ENCODE measurements at regions not wholly inside any gene's neighbourhood (a gene's known extent, or its start where the extent isn't known, plus 50 kb on each side); places are given as distances from the start of the nearest gene placed in this dataset.

DNA sequence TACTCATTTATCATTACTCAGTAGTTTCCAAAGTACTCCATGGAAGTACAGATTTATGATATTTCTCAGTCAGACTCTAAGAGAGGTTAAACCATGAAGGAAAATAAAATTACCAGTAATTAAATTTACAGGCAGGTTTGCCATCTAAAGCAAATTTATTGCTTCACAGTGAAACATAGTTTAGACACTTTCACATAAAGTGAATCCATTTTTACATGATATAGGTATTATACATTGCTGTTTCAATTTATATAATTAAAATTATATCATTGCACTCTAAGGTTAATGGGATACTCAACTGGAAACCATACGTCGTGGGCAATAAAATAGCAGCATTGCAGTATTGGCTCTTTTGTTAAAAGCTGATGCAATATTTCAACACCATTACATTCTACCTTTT lies 202.8 kb downstream of the SLIT2 start:
- TF ChIP-seq FOS (IDR thresholded peaks at IDR 0.05; ENCODE audit: low read depth, low read length) = no peak
- no peak for TF ChIP-seq CEBPB (IDR thresholded peaks at IDR 0.05; ENCODE audit: low read depth, low read length)
- TF ChIP-seq POLR2A (IDR thresholded peaks at IDR 0.05; ENCODE audit: low read depth, low read length) = no peak
- no peak for TF ChIP-seq RCOR1 (IDR thresholded peaks at IDR 0.05; ENCODE audit: insufficient replicate concordance, low read length)
- TF ChIP-seq BHLHE40 (IDR thresholded peaks at IDR 0.05; ENCODE audit: low read depth, low read length) = no peak
- TF ChIP-seq CHD1 (IDR thresholded peaks at IDR 0.05; ENCODE audit: low read depth, low read length) = no peak
- no peak for TF ChIP-seq MAZ (IDR thresholded peaks at IDR 0.05; ENCODE audit: borderline replicate concordance, low read depth, low read length)
- no peak for TF ChIP-seq SMC3 (IDR thresholded peaks at IDR 0.05; ENCODE audit: low read depth, low read length)
- TF ChIP-seq RFX5 (IDR thresholded peaks at IDR 0.05; ENCODE audit: low read depth, low read length) = no peak
- TF ChIP-seq MXI1 (IDR thresholded peaks at IDR 0.05; ENCODE audit: borderline replicate concordance, low read depth, low read length) = no peak
- TF ChIP-seq NFE2L2 (IDR thresholded peaks at IDR 0.05; ENCODE audit: low read depth, low read length) = no peak
- TF ChIP-seq, protein P1, sequence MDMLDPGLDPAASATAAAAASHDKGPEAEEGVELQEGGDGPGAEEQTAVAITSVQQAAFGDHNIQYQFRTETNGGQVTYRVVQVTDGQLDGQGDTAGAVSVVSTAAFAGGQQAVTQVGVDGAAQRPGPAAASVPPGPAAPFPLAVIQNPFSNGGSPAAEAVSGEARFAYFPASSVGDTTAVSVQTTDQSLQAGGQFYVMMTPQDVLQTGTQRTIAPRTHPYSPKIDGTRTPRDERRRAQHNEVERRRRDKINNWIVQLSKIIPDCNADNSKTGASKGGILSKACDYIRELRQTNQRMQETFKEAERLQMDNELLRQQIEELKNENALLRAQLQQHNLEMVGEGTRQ (IDR thresholded peaks at IDR 0.05; ENCODE audit: low read depth, low read length) = no peak
- TF ChIP-seq, protein P2, sequence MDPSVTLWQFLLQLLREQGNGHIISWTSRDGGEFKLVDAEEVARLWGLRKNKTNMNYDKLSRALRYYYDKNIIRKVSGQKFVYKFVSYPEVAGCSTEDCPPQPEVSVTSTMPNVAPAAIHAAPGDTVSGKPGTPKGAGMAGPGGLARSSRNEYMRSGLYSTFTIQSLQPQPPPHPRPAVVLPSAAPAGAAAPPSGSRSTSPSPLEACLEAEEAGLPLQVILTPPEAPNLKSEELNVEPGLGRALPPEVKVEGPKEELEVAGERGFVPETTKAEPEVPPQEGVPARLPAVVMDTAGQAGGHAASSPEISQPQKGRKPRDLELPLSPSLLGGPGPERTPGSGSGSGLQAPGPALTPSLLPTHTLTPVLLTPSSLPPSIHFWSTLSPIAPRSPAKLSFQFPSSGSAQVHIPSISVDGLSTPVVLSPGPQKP (IDR thresholded peaks at IDR 0.05; ENCODE audit: borderline replicate concordance, low read depth, low read length) = no peak
- no peak for TF ChIP-seq MAFK (IDR thresholded peaks at IDR 0.05; ENCODE audit: low read depth, low read length)
- TF ChIP-seq, protein P3, sequence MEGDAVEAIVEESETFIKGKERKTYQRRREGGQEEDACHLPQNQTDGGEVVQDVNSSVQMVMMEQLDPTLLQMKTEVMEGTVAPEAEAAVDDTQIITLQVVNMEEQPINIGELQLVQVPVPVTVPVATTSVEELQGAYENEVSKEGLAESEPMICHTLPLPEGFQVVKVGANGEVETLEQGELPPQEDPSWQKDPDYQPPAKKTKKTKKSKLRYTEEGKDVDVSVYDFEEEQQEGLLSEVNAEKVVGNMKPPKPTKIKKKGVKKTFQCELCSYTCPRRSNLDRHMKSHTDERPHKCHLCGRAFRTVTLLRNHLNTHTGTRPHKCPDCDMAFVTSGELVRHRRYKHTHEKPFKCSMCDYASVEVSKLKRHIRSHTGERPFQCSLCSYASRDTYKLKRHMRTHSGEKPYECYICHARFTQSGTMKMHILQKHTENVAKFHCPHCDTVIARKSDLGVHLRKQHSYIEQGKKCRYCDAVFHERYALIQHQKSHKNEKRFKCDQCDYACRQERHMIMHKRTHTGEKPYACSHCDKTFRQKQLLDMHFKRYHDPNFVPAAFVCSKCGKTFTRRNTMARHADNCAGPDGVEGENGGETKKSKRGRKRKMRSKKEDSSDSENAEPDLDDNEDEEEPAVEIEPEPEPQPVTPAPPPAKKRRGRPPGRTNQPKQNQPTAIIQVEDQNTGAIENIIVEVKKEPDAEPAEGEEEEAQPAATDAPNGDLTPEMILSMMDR (conservative IDR thresholded peaks at IDR 0.05; ENCODE audit: low read depth, low read length) = no peak
- Histone ChIP-seq H4K8ac (ENCODE audit: low read depth in 2 of 2, low read length in 2 of 2) (no peak overlapping the region), H2AFZ (replicated peaks; ENCODE audit: low read length, poor library complexity) (no peak overlapping the region), H2BK120ac (ENCODE audit: low read depth, low read length) (no peak overlapping the region), H3K4me2 (ENCODE audit: low read depth, low read length) (no peak overlapping the region), H4K91ac (ENCODE audit: insufficient read depth, low read depth, low read length) (no peak overlapping the region), H3K36me3 (ENCODE audit: control insufficient read depth, insufficient read depth, low read length) (no peaks in the 10 kb centered on the region), H3K14ac (replicated peaks; ENCODE audit: low read depth, low read length) (no peak overlapping the region), H3K79me1 (ENCODE audit: low read depth in 1 of 2, low read length in 2 of 2) (no peaks in the 10 kb centered on the region), H4K20me1 (ENCODE audit: insufficient read depth, low read length) (no peaks in the 10 kb centered on the region), H3K9ac (ENCODE audit: low read depth, low read length) (no peak overlapping the region), H2BK20ac (ENCODE audit: low read depth, low read length) (no peak overlapping the region), H3K4me1 (ENCODE audit: control insufficient read depth, insufficient read depth, low read length) (no peaks in the 10 kb centered on the region), H3K23ac (ENCODE audit: low read depth, low read length) (no peak overlapping the region), H2BK15ac (ENCODE audit: low read depth, low read length) (no peak overlapping the region), H3K18ac (ENCODE audit: low read depth, low read length) (no peak overlapping the region), H2BK5ac (ENCODE audit: low read depth, low read length, poor library complexity, severe bottlenecking) (no peak overlapping the region), H4K5ac (ENCODE audit: low read depth, low read length) (no peak overlapping the region), H3K4me3 (ENCODE audit: insufficient read depth, low read depth, low read length) (no peak overlapping the region), H2AK5ac (ENCODE audit: low read depth, low read length) (no peak overlapping the region), H3K27ac (ENCODE audit: insufficient read depth, low read length) (no peak overlapping the region), H3K9me1 (ENCODE audit: insufficient read depth, low read length) (no peaks in the 10 kb centered on the region), H3K27me3 (ENCODE audit: control insufficient read depth, insufficient read depth, low read length) (no peaks in the 10 kb centered on the region), H2AK9ac (replicated peaks; ENCODE audit: low read depth, low read length, poor library complexity) (no peak overlapping the region), H3K4ac (ENCODE audit: low read depth, low read length) (no peak overlapping the region), H3K56ac (ENCODE audit: extremely low read depth, insufficient read depth, low read length) (no peak overlapping the region), H3K9me3 (ENCODE audit: control insufficient read depth, insufficient read depth, low read length) (no peaks in the 10 kb centered on the region)
- WGBS, 2 experiments (ENCODE audit: extremely low coverage in 2 of 2, insufficient read length in 1 of 2) = no CpG with 5 or more reads among the region's 2 CpGs
- ATAC-seq (ENCODE audit: low read depth) = no peak
- dilution Hi-C loops (cut with HindIII; ENCODE audit: low sequenced_read_pairs, unreplicated experiment) (no loop called here), in situ Hi-C loops (cut with MboI; ENCODE audit: low sequenced_read_pairs) (no loop called here), intact Hi-C loops (cut with micrococcal nuclease) (no loop called here)
- BruUV-seq (replicated peaks) = no TSS peak
- no peak for DNase-seq
- CTCF ChIA-PET = no interaction called here
- POLR2A ChIA-PET (ENCODE audit: unreplicated experiment) = no interaction called here
